Heart left ventricle (tissue), 16 donors: ENCODE measurements at regions not wholly inside any gene's neighbourhood (a gene's known extent, or its start where the extent isn't known, plus 50 kb on each side); places are given as distances from the start of the nearest gene placed in this dataset.

Experiments
- ATAC-seq, 4 donors: fragments of 200-7000 bp; cut with Tn5 transposase; one replicate each; pipeline ENCODE4 v1.9.1; 2020 to 2022; ENCODE audit warnings: moderate library complexity in 4 of 4, mild to moderate bottlenecking in 3 of 4, moderate number of reproducible peaks in 1 of 4
- DNase-seq, 5 donors: peaks; one replicate each; pipeline ENCODE4 v3.0.0-alpha.2; 2020
- H3K27ac ChIP-seq, 12 donors: fragments of 200-600 bp; sonication (generic) in 4 of 12; one replicate each; pipeline versions ENCODE4 v1.5.0 to v1.8.0; 2016 to 2022; ENCODE audit warnings: mild to moderate bottlenecking in 2 of 12
- H3K27me3 ChIP-seq, 9 donors: fragments of 200-600 bp; sonication (generic) in 2 of 9; one replicate each; pipeline versions ENCODE4 v1.5.1 to v1.8.0; 2016 to 2022; ENCODE audit warnings: mild to moderate bottlenecking in 3 of 9
- H3K36me3 ChIP-seq, 9 donors: fragments of 200-600 bp; sonication (generic) in 2 of 9; one replicate each; pipeline versions ENCODE4 v1.5.0 to v1.8.0; 2018 to 2022; ENCODE audit warnings: mild to moderate bottlenecking in 2 of 9
- H3K4me1 ChIP-seq, 12 donors: fragments of 200-600 bp; sonication (generic) in 4 of 12; one replicate each; pipeline versions ENCODE4 v1.5.0 to v1.8.0; 2016 to 2022; ENCODE audit warnings: mild to moderate bottlenecking in 3 of 12
- H3K4me3 ChIP-seq, 12 donors: fragments of 200-600 bp; sonication (generic) in 4 of 12; one replicate each; pipeline versions ENCODE4 v1.5.0 to v1.8.0; 2017 to 2022; ENCODE audit warnings: mild to moderate bottlenecking in 9 of 12, moderate library complexity in 4 of 12
- H3K9me3 ChIP-seq, 12 donors: fragments of 200-600 bp; sonication (generic) in 4 of 12; one replicate each; pipeline versions ENCODE4 v1.5.0 to v1.8.0; 2016 to 2022; ENCODE audit warnings: mild to moderate bottlenecking in 1 of 12
- POLR2A ChIP-seq, 2 donors: fragments of 450-650 bp; IDR thresholded peaks; one replicate each; pipeline ENCODE4 v1.6.1; 2017; ENCODE audit warnings: antibody characterized with exemption in 2 of 2, mild to moderate bottlenecking in 2 of 2, moderate library complexity in 2 of 2
- WGBS, 4 donors: extraction: QIAGEN DNeasy Blood & Tissue Kit in 2 of 4; methylation state at CpG; one replicate each; pipeline versions ENCODE4 v1.1.5 to v1.1.7; 2013 to 2018; 5-methylcytosine and 5-hydroxymethylcytosine counted together
- intact Hi-C, 10 donors: fragments of 100-400 bp; cut with DNase I; formaldehyde crosslinking; loops; one replicate each; pipeline versions ENCODE4 v1.11.1 to v1.14.2; 2022
- TF ChIP-seq, protein P1 (sequence below), 12 donors: fragments of 200-600 bp; sonication (generic) in 4 of 12; IDR thresholded peaks; one replicate each; pipeline versions ENCODE4 v1.5.0 to v1.8.0; 2018 to 2022; ENCODE audit warnings: antibody characterized with exemption in 12 of 12, mild to moderate bottlenecking in 5 of 12
- donor health status: ischemic (EF 13 %, LVEDD 7.1; RV severe dilation, severe dysfunction).
- donor health status: healthy with polysubstance abuse.
- donor health status: DM: no; HTN: yes; CAD: no.
- donor health status: DM: no; HTN: no; CAD: no.
- donor health status: ischemic (EF 25% LVEDD 6.9; RV normal size, moderate dysfunction).
- donor health status: ischemic (EF 25% LVEDD 5.7; RV mildly dilated, moderate dysfunction).
- donor health status: healthy.
- donor health status: DM: yes; HTN: yes; CAD: no.
- donor health status: ischemic (EF 35%, LVEDD 5.7; RV mildly dilated, moderate dysfunction).
- donor health status: nonischemic (EF 11% LVEDD 7.7; RV severe dilation, severe dysfunction).
- donor health status: DM: yes; HTN: yes; CAD: no.
- donor health status: PGD.
- donor health status: ischemic (EF 29% LVEDD 5.4; RV normal size, mild dysfunction).
- donor health status: nonischemic (EF 23%, LVEDD 6.1; RV moderate dilation, normal function).

DNA sequence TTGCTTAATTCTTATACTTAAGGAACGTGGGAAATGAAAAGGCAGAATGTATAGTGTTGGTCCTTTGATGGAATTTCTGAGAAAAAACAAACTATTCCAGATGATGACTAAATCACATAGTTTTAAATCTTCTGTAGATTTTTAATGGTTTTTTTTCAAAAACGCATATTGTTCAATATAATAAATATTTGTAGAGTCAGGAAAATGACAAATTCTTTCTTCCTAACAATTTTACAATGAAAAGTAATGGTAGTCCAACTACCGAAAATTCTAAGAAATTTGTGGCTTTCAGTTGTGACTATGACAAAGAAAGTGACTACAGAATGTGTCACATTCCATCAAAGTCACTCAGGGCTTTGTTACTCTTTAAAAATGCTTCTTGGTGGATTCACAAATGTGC, 164.8 kb upstream of the PITX2 start:
- Histone ChIP-seq H3K4me1 (no peaks in the 10 kb centered on the region), H3K27me3 (no peaks in the 10 kb centered on the region), H3K36me3 (no peaks in the 10 kb centered on the region), H3K27ac (no peak overlapping the region), H3K4me3 (no peak overlapping the region), H3K9me3 (no peaks in the 10 kb centered on the region)
- intact Hi-C loops: no loop called here
- DNase-seq: no peak
- WGBS, 4 donors: 67 to 77% (median 72%) methylated on average over 3 of the region's 3 CpGs
- no peak for ATAC-seq
- TF ChIP-seq POLR2A (IDR thresholded peaks at IDR 0.05): no peak
- TF ChIP-seq, protein P1, sequence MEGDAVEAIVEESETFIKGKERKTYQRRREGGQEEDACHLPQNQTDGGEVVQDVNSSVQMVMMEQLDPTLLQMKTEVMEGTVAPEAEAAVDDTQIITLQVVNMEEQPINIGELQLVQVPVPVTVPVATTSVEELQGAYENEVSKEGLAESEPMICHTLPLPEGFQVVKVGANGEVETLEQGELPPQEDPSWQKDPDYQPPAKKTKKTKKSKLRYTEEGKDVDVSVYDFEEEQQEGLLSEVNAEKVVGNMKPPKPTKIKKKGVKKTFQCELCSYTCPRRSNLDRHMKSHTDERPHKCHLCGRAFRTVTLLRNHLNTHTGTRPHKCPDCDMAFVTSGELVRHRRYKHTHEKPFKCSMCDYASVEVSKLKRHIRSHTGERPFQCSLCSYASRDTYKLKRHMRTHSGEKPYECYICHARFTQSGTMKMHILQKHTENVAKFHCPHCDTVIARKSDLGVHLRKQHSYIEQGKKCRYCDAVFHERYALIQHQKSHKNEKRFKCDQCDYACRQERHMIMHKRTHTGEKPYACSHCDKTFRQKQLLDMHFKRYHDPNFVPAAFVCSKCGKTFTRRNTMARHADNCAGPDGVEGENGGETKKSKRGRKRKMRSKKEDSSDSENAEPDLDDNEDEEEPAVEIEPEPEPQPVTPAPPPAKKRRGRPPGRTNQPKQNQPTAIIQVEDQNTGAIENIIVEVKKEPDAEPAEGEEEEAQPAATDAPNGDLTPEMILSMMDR (IDR thresholded peaks at IDR 0.05): no peak

- H3K27me3 ChIP-seq: no peaks in the 10 kb centered on the region
- no peak for DNase-seq
- H3K4me3 ChIP-seq: no peak overlapping the region
- intact Hi-C loops: no loop called here
- no peaks in the 10 kb centered on the region for H3K36me3 ChIP-seq
- H3K4me1 ChIP-seq: peaks cover 0 to 3% (median 0%) of the 10 kb centered on the region in 12 donors
- H3K9me3 ChIP-seq: no peaks in the 10 kb centered on the region
- TF ChIP-seq, protein P1 (IDR thresholded peaks at IDR 0.05): no peak
- no peak for TF ChIP-seq POLR2A (IDR thresholded peaks at IDR 0.05)
- no peak for ATAC-seq
- H3K27ac ChIP-seq: no peak overlapping the region
- WGBS, 4 donors: 71 to 84% (median 82%) methylated on average over 3 of the region's 3 CpGs
Measured at GRCh38 chr4:110788302-110788701, 165.4 kb upstream of the PITX2 start.

DNA sequence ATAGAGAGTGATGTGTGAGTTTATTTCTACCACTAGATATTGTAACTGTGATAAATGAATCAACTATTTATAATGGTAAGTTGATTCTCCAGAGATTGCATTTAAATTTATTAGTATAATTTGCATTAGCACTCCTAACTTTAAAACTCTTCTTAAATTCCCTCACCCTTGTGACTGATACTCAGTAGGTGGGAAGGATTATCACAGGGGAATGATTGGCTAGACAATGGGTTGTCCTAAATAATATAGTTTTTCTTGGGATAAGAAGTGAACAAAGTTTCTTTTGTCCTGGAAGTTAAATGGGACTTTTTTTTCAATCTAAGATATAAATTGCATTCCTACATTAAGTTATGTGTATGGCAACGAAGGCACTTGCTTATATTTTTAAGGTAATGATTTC, 169.2 kb upstream of the PITX2 start:
- Histone ChIP-seq H3K27me3 (no peaks in the 10 kb centered on the region), H3K27ac (no peak overlapping the region), H3K4me3 (no peak overlapping the region), H3K4me1 (peaks cover 0 to 11% (median 0%) of the 10 kb centered on the region in 12 donors), H3K9me3 (no peaks in the 10 kb centered on the region), H3K36me3 (no peaks in the 10 kb centered on the region)
- TF ChIP-seq POLR2A (IDR thresholded peaks at IDR 0.05): no peak
- TF ChIP-seq, protein P1 (IDR thresholded peaks at IDR 0.05): no peak
- intact Hi-C loops: no loop called here
- WGBS, 4 donors: 65 to 72% (median 68%) methylated on average over 1 of the region's 1 CpG
- ATAC-seq (no peak), DNase-seq (no peak)

DNA sequence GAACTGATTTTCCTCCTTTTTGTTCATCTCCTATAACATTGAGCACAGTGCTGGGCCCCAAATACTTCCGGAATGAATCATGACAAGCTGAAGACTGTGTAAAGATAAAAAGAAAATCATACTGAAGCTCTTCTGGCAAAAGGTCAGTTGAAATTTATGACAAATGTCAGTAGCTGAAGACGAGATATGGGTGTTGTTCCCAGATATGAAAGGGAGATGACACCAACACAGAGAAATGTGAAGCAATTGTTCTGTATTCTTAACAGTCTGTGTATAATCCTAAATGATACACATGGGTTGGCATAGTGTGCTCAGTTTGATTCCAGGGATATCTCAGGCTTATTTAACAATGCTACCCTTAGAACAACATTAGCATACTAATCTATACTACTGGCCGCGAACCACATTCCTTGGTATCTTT, 170.5 kb upstream of the PITX2 start:
- TF ChIP-seq, protein P1 (IDR thresholded peaks at IDR 0.05): no peak
- TF ChIP-seq POLR2A (IDR thresholded peaks at IDR 0.05): no peak
- Histone ChIP-seq H3K4me3 (no peak overlapping the region), H3K9me3 (no peaks in the 10 kb centered on the region), H3K27ac (no peak overlapping the region), H3K27me3 (no peaks in the 10 kb centered on the region), H3K4me1 (peaks cover 0 to 11% (median 0%) of the 10 kb centered on the region in 12 donors), H3K36me3 (no peaks in the 10 kb centered on the region)
- WGBS, 4 donors: 20 to 39% (median 32%) methylated on average over 4 of the region's 4 CpGs
- ATAC-seq (no peak), DNase-seq (no peak)
- intact Hi-C loops: no loop called here
